ENCODE measurements at regions not wholly inside any gene's neighbourhood (a gene's known extent, or its start where the extent isn't known, plus 50 kb on each side); places are given as distances from the start of the nearest gene placed in this dataset.
"Not testable (repeated sequence)": the region's sequence is repeated elsewhere in the genome, so short reads cannot be mapped to it uniquely, and the experiment has no call there.

- no peak for DNase-seq (ENCODE audit: low read depth)
Measured at GRCh38 chr14:58752771-58753201, 115.0 kb downstream of the DACT1 start.

GRCh38 chr14:58755031-58755925 lies 117.5 kb downstream of the DACT1 start:
- no peak for DNase-seq (ENCODE audit: low read depth)

- DNase-seq (ENCODE audit: low read depth) = no peak
Measured at GRCh38 chr14:58760121-58760520, 122.4 kb downstream of the DACT1 start.

- no peak for DNase-seq (ENCODE audit: low read depth)
Measured at GRCh38 chr14:58762629-58763028, 124.9 kb downstream of the DACT1 start.

- DNase-seq (ENCODE audit: low read depth) = no peak
Measured at GRCh38 chr14:58763210-58763609, 125.4 kb downstream of the DACT1 start.

- no peak for DNase-seq (ENCODE audit: low read depth)
Measured at GRCh38 chr14:58765418-58765831, 127.7 kb downstream of the DACT1 start.

GRCh38 chr14:58765843-58766242 lies 128.1 kb downstream of the DACT1 start:
- DNase-seq (ENCODE audit: low read depth) = no peak

GRCh38 chr14:58769011-58769643 lies 131.4 kb downstream of the DACT1 start:
- DNase-seq (ENCODE audit: low read depth) = no peak

- DNase-seq (ENCODE audit: low read depth) = no peak
Measured at GRCh38 chr14:58769771-58770170, 132.0 kb downstream of the DACT1 start.

GRCh38 chr14:58770491-58770982 lies 132.8 kb downstream of the DACT1 start:
- DNase-seq (ENCODE audit: low read depth) = no peak

- DNase-seq (ENCODE audit: low read depth) = no peak
Measured at GRCh38 chr14:58771016-58771415, 133.3 kb downstream of the DACT1 start.

GRCh38 chr14:58772116-58772515 lies 134.4 kb downstream of the DACT1 start:
- no peak for DNase-seq (ENCODE audit: low read depth)

GRCh38 chr14:58772794-58773620 lies 135.2 kb downstream of the DACT1 start:
- peak; percentile 21 for DNase-seq (ENCODE audit: low read depth)

GRCh38 chr14:58774531-58774930 lies 136.8 kb downstream of the DACT1 start:
- no peak for DNase-seq (ENCODE audit: low read depth)

- not testable (repeated sequence) for DNase-seq (ENCODE audit: low read depth)
Measured at GRCh38 chr14:58775130-58775529, 137.4 kb downstream of the DACT1 start.

GRCh38 chr14:58776516-58776915 lies 138.8 kb downstream of the DACT1 start:
- no peak for DNase-seq (ENCODE audit: low read depth)

GRCh38 chr14:58777541-58777979 lies 139.8 kb downstream of the DACT1 start:
- DNase-seq (ENCODE audit: low read depth) = peak; percentile 70

- no peak for DNase-seq (ENCODE audit: low read depth)
Measured at GRCh38 chr14:58778202-58778601, 140.4 kb downstream of the DACT1 start.

GRCh38 chr14:58779376-58779775 lies 141.6 kb downstream of the DACT1 start:
- no peak for DNase-seq (ENCODE audit: low read depth)

GRCh38 chr14:58780185-58780584 lies 142.4 kb downstream of the DACT1 start:
- DNase-seq (ENCODE audit: low read depth) = no peak

GRCh38 chr14:58780605-58781004 lies 142.8 kb downstream of the DACT1 start:
- DNase-seq (ENCODE audit: low read depth) = no peak

- no peak for DNase-seq (ENCODE audit: low read depth)
Measured at GRCh38 chr14:58782011-58782410, 144.2 kb downstream of the DACT1 start.

All from iris pigment epithelial cell (primary cell).